H9 (cell line): ENCODE measurements at regions not wholly inside any gene's neighbourhood (a gene's known extent, or its start where the extent isn't known, plus 50 kb on each side); places are given as distances from the start of the nearest gene placed in this dataset.
"Not testable (repeated sequence)": the region's sequence is repeated elsewhere in the genome, so short reads cannot be mapped to it uniquely, and the experiment has no call there.

ENCODE experiments used
- DNase-seq: peaks from one replicate; pipeline ENCODE4 v3.0.0-alpha.2; 2017
- H2AFZ ChIP-seq: one replicate; pipeline ENCODE4 v1.6.1; 2013; ENCODE audit warnings: mild to moderate bottlenecking, low read length, control low read depth, moderate library complexity
- H2AK5ac ChIP-seq: 2 replicates; pipeline ENCODE4 v1.6.1; 2013; ENCODE audit warnings: low read length, control low read depth, mixed read lengths; ENCODE audit not compliant: insufficient read length
- H2BK120ac ChIP-seq: one replicate; pipeline ENCODE4 v1.6.1; 2013; ENCODE audit warnings: low read depth, mild to moderate bottlenecking, low read length, control low read depth, inconsistent platforms; ENCODE audit not compliant: poor library complexity, severe bottlenecking
- H2BK12ac ChIP-seq: 2 replicates; pipeline ENCODE4 v1.6.1; 2013; ENCODE audit warnings: low read length, control low read depth, mixed read lengths, low read depth; ENCODE audit not compliant: insufficient read length
- H2BK15ac ChIP-seq: 2 replicates; pipeline ENCODE4 v1.6.1; 2013; ENCODE audit warnings: low read depth, low read length, control low read depth
- H2BK20ac ChIP-seq: one replicate; pipeline ENCODE4 v1.6.1; 2013; ENCODE audit warnings: low read depth, mild to moderate bottlenecking, low read length, control low read depth, inconsistent platforms; ENCODE audit not compliant: poor library complexity, severe bottlenecking
- H2BK5ac ChIP-seq: 2 replicates; pipeline ENCODE4 v1.6.1; 2013; ENCODE audit warnings: low read length, control low read depth, mixed read lengths; ENCODE audit not compliant: insufficient read length
- H3K14ac ChIP-seq: 2 replicates; pipeline ENCODE4 v1.6.1; 2013; ENCODE audit warnings: low read length, control low read depth; ENCODE audit not compliant: insufficient read depth
- H3K18ac ChIP-seq: 2 replicates; pipeline ENCODE4 v1.6.1; 2013; ENCODE audit warnings: low read depth, mild to moderate bottlenecking, mixed read lengths, low read length, control low read depth; ENCODE audit not compliant: insufficient read length
- H3K23ac ChIP-seq: 2 replicates; pipeline ENCODE4 v1.6.1; 2013; ENCODE audit warnings: low read length, control low read depth, mixed read lengths, low read depth; ENCODE audit not compliant: insufficient read length
- H3K23me2 ChIP-seq: 2 replicates; pipeline ENCODE4 v1.6.1; 2013; ENCODE audit warnings: low read depth, mild to moderate bottlenecking, mixed read lengths, low read length, control low read depth; ENCODE audit not compliant: insufficient read length, poor library complexity, severe bottlenecking
- H3K27ac ChIP-seq: 2 replicates; pipeline ENCODE4 v1.5.1; 2013; ENCODE audit warnings: low read length, control low read depth, mixed read lengths, low read depth; ENCODE audit not compliant: insufficient read length
- H3K27me3 ChIP-seq: 2 replicates; pipeline ENCODE4 v1.6.1; 2013; ENCODE audit warnings: low read length, control low read depth, inconsistent platforms; ENCODE audit not compliant: insufficient read depth
- H3K4ac ChIP-seq: 2 replicates; pipeline ENCODE4 v1.6.1; 2013; ENCODE audit warnings: low read depth, mild to moderate bottlenecking, control low read depth, inconsistent platforms, low read length, moderate library complexity
- H3K4me1 ChIP-seq: 2 replicates; pipeline ENCODE4 v1.6.1; 2013; ENCODE audit warnings: low read length, control low read depth, inconsistent platforms; ENCODE audit not compliant: insufficient read depth
- H3K4me2 ChIP-seq: 2 replicates; pipeline ENCODE4 v1.6.1; 2013; ENCODE audit warnings: low read length, control low read depth, mixed read lengths; ENCODE audit not compliant: insufficient read length, insufficient read depth
- H3K56ac ChIP-seq: 2 replicates; pipeline ENCODE4 v1.6.1; 2013; ENCODE audit warnings: low read depth, mild to moderate bottlenecking, mixed read lengths, low read length, control low read depth; ENCODE audit not compliant: insufficient read length
- H3K79me1 ChIP-seq: 2 replicates; pipeline ENCODE4 v1.6.1; 2013; ENCODE audit warnings: low read depth, mild to moderate bottlenecking, moderate library complexity, low read length, control low read depth, inconsistent platforms; ENCODE audit not compliant: insufficient read depth, poor library complexity, severe bottlenecking
- H3K79me2 ChIP-seq: 2 replicates; pipeline ENCODE4 v1.6.1; 2013; ENCODE audit warnings: low read length, control low read depth, inconsistent platforms; ENCODE audit not compliant: insufficient read depth
- H3K9ac ChIP-seq: 2 replicates; pipeline ENCODE4 v1.6.1; 2013; ENCODE audit warnings: low read length, control low read depth, mixed read lengths; ENCODE audit not compliant: insufficient read length; ENCODE audit errors: extremely low read depth
- H3K9me3 ChIP-seq: one replicate; pipeline ENCODE4 v1.6.1; 2013; ENCODE audit warnings: low read depth, low read length, inconsistent platforms; ENCODE audit not compliant: control insufficient read depth
- H3T11ph ChIP-seq: one replicate; pipeline ENCODE4 v1.6.1; 2013; ENCODE audit warnings: mild to moderate bottlenecking, low read length, control low read depth, inconsistent platforms
- H4K20me1 ChIP-seq: one replicate; pipeline ENCODE4 v1.6.1; 2013; ENCODE audit not compliant: control insufficient read depth, insufficient read length, insufficient read depth
- H4K5ac ChIP-seq: 2 replicates; pipeline ENCODE4 v1.6.1; 2013; ENCODE audit warnings: low read depth, mild to moderate bottlenecking, mixed read lengths, low read length, control low read depth; ENCODE audit not compliant: insufficient read length
- H4K8ac ChIP-seq: replicated peaks from 2 replicates; pipeline ENCODE4 v1.6.1; 2013; ENCODE audit warnings: low read length, control low read depth, mixed read lengths, low read depth; ENCODE audit not compliant: insufficient read length
- H4K91ac ChIP-seq: 2 replicates; pipeline ENCODE4 v1.6.1; 2013; ENCODE audit warnings: low read depth, mild to moderate bottlenecking, moderate library complexity, mixed read lengths, low read length, control low read depth; ENCODE audit not compliant: insufficient read length
- H3K27ac Mint-ChIP-seq, 3 experiments: 2 replicates in 2 of 3; 3 replicates in 1 of 3; pipeline ENCODE4 v1.8.0; 2020 to 2021; ENCODE audit warnings: mixed read lengths in 3 of 3, mild to moderate bottlenecking in 1 of 3, moderate library complexity in 1 of 3
- H3K27me3 Mint-ChIP-seq: 2 replicates; pipeline ENCODE4 v1.8.0; 2021; ENCODE audit warnings: low read depth, mild to moderate bottlenecking, moderate library complexity, mixed read lengths
- H3K36me3 Mint-ChIP-seq, 3 experiments: 2 replicates in 2 of 3; 3 replicates in 1 of 3; pipeline ENCODE4 v1.8.0; 2020 to 2021; ENCODE audit warnings: low read depth in 3 of 3, mixed read lengths in 3 of 3; ENCODE audit not compliant: insufficient read depth in 1 of 3
- H3K4me1 Mint-ChIP-seq, 2 experiments: 2 replicates each; pipeline ENCODE4 v1.8.0; 2020; ENCODE audit warnings: mixed read lengths in 2 of 2
- H3K4me3 Mint-ChIP-seq, 2 experiments: 2 replicates in 1 of 2; 3 replicates in 1 of 2; pipeline ENCODE4 v1.8.0; 2020 to 2021; ENCODE audit warnings: mild to moderate bottlenecking in 2 of 2, mixed read lengths in 2 of 2, moderate library complexity in 1 of 2
- H3K9me3 Mint-ChIP-seq, 2 experiments: 2 replicates in 1 of 2; 3 replicates in 1 of 2; pipeline ENCODE4 v1.8.0; 2020; ENCODE audit warnings: mild to moderate bottlenecking in 2 of 2, mixed read lengths in 2 of 2, moderate library complexity in 1 of 2
- CTCF ChIP-seq: fragments of 200-600 bp; sonication (generic); conservative IDR thresholded peaks from 3 replicates; pipeline ENCODE4 v1.8.0; 2021; ENCODE audit warnings: antibody characterized with exemption, mild to moderate bottlenecking
- WGBS: extraction: QIAGEN DNeasy Blood & Tissue Kit; methylation state at CpG from one replicate; pipeline ENCODE4 v1.1.7; 2013; ENCODE audit warnings: missing lambda C conversion rate, low lambda C conversion rate, mixed read lengths; ENCODE audit not compliant: insufficient read length; ENCODE audit errors: extremely low coverage; 5-methylcytosine and 5-hydroxymethylcytosine counted together

- no peak overlapping the region for H3K23ac ChIP-seq
- H2BK120ac ChIP-seq = no peak overlapping the region
- H3K4ac ChIP-seq = no peak overlapping the region
- no peak overlapping the region for H2BK15ac ChIP-seq
- no peaks in the 10 kb centered on the region for H3K9me3 ChIP-seq
- H2BK20ac ChIP-seq = no peak overlapping the region
- no peaks in the 10 kb centered on the region for H4K20me1 ChIP-seq
- no peak overlapping the region for H3T11ph ChIP-seq
- no peak overlapping the region for H4K5ac ChIP-seq
- H3K4me3 Mint-ChIP-seq = no peak overlapping the region
- peaks cover 15 to 18% (median 18%) of the 10 kb centered on the region in 3 experiments for H3K36me3 Mint-ChIP-seq
- H3K23me2 ChIP-seq = no peaks in the 10 kb centered on the region
- no peak overlapping the region for H3K4me2 ChIP-seq
- peaks cover 23 to 48% of the 10 kb centered on the region in 2 experiments for H3K9me3 Mint-ChIP-seq
- H3K4me1 Mint-ChIP-seq = peaks cover 17 to 23% of the 10 kb centered on the region in 2 experiments
- H3K27ac ChIP-seq = no peak overlapping the region
- no peak overlapping the region for H3K27ac Mint-ChIP-seq
- no peak overlapping the region for H2BK5ac ChIP-seq
- H4K91ac ChIP-seq = no peak overlapping the region
- no peaks in the 10 kb centered on the region for H3K27me3 ChIP-seq
- H3K9ac ChIP-seq = no peak overlapping the region
- no peaks in the 10 kb centered on the region for H3K79me1 ChIP-seq
- WGBS = no CpG with 5 or more reads among the region's 3 CpGs
- H3K56ac ChIP-seq = no peak overlapping the region
- no peak overlapping the region for H2BK12ac ChIP-seq
- no peak overlapping the region for H3K18ac ChIP-seq
- no peak for TF ChIP-seq CTCF
- H2AK5ac ChIP-seq = no peak overlapping the region
- no peak overlapping the region for H4K8ac ChIP-seq
- peaks cover 2% of the 10 kb centered on the region; the same call in 1 of the 2 replicates for H3K4me1 ChIP-seq
- H3K14ac ChIP-seq = no peak overlapping the region
- H3K79me2 ChIP-seq = no peaks in the 10 kb centered on the region
- H2AFZ ChIP-seq = no peak overlapping the region
- DNase-seq = no peak
- no peaks in the 10 kb centered on the region for H3K27me3 Mint-ChIP-seq
Observed at GRCh38 chr13:30058429-30058828, 208.0 kb upstream of the UBL3 start.

DNA sequence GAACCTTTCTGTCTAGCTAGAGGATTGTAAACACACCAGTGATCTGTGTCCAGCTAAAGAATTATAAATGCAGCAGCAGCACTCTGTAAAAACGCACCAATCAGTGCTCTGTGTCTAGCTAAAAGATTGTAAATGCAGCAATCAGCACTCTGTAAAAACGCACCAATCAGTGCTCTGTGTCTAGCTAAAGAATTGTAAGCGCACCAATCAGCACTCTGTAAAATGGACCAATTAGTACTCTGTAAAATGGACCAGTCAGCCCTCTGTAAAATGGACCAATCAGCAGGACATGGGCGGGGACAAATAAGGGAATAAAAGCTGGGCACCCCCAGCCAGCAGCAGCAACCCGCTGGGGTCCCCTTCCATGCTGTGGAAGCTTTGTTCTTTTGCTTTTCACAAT is 204.1 kb upstream of the UBL3 start:
- not testable (repeated sequence) for H4K91ac ChIP-seq, H3K27me3 Mint-ChIP-seq, H3K9me3 ChIP-seq, H3T11ph ChIP-seq, H3K27ac ChIP-seq, H4K8ac ChIP-seq, H4K20me1 ChIP-seq, H2AFZ ChIP-seq, DNase-seq, H2AK5ac ChIP-seq, H3K79me2 ChIP-seq, H3K4ac ChIP-seq, H3K14ac ChIP-seq, H3K9ac ChIP-seq, H3K27me3 ChIP-seq, H2BK15ac ChIP-seq, H3K23ac ChIP-seq, H2BK12ac ChIP-seq, H3K23me2 ChIP-seq, H4K5ac ChIP-seq, H3K4me2 ChIP-seq, H3K27ac Mint-ChIP-seq, H2BK20ac ChIP-seq, H3K56ac ChIP-seq, H3K18ac ChIP-seq, H2BK120ac ChIP-seq, H2BK5ac ChIP-seq, H3K4me3 Mint-ChIP-seq, H3K79me1 ChIP-seq
- Mint-ChIP-seq H3K9me3 (peaks cover 23 to 38% of the 10 kb centered on the region in 2 experiments), H3K4me1 (peaks cover 26 to 30% of the 10 kb centered on the region in 2 experiments), H3K36me3 (peaks cover 10 to 18% (median 18%) of the 10 kb centered on the region in 3 experiments)
- WGBS = no CpG with 5 or more reads among the region's 5 CpGs
- peaks cover 10% of the 10 kb centered on the region for H3K4me1 ChIP-seq
